ENCODE measurements at regions not wholly inside any gene's neighbourhood (a gene's known extent, or its start where the extent isn't known, plus 50 kb on each side); places are given as distances from the start of the nearest gene placed in this dataset.

DNA sequence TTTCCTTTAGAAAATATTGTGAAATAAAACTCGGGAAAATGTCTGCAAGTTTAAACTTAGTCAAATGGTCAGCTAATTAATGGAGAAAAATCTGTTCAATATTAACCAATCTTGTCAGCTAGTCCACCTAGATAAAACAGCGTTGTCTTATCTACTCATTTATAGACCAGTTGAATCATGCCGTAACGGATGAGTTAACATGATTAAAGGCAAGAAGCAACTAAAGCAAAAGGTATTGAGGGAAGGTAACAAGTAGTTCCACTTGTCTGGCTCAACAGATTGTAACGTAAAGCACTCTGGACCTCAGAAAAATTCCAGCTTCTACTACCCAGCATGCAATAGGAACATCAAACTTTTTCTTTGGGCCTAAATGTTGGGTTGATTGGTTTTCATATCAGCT is 958.2 kb downstream of the DIAPH3 start:
- TF ChIP-seq, protein P1, sequence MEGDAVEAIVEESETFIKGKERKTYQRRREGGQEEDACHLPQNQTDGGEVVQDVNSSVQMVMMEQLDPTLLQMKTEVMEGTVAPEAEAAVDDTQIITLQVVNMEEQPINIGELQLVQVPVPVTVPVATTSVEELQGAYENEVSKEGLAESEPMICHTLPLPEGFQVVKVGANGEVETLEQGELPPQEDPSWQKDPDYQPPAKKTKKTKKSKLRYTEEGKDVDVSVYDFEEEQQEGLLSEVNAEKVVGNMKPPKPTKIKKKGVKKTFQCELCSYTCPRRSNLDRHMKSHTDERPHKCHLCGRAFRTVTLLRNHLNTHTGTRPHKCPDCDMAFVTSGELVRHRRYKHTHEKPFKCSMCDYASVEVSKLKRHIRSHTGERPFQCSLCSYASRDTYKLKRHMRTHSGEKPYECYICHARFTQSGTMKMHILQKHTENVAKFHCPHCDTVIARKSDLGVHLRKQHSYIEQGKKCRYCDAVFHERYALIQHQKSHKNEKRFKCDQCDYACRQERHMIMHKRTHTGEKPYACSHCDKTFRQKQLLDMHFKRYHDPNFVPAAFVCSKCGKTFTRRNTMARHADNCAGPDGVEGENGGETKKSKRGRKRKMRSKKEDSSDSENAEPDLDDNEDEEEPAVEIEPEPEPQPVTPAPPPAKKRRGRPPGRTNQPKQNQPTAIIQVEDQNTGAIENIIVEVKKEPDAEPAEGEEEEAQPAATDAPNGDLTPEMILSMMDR (IDR thresholded peaks at IDR 0.05), result no peak
- TF ChIP-seq POLR2A (IDR thresholded peaks at IDR 0.05), result no peak
- TF ChIP-seq EP300 (IDR thresholded peaks at IDR 0.05), result no peak

Data from upper lobe of left lung (tissue), 4 donors.